Adrenal gland (tissue), 9 donors: ENCODE measurements at regions not wholly inside any gene's neighbourhood (a gene's known extent, or its start where the extent isn't known, plus 50 kb on each side); places are given as distances from the start of the nearest gene placed in this dataset.

Experiments
- DNase-seq, 7 donors: peaks; one replicate each; pipeline ENCODE4 v3.0.0-alpha.2; 2019 to 2020
- H3K27ac ChIP-seq, 5 donors: fragments of 200-600 bp; sonication (generic) in 4 of 5; 1 replicate in 3 of 5; 2 replicates in 2 of 5; pipeline versions ENCODE4 v1.5.1 to v1.8.0; 2016 to 2020; ENCODE audit warnings: mild to moderate bottlenecking in 1 of 5
- H3K27me3 ChIP-seq: fragments of 200-600 bp; 2 replicates; pipeline ENCODE4 v1.8.0; 2021
- H3K36me3 ChIP-seq, 2 donors: fragments of 200-600 bp; replicated peaks in 1 of 2; 1 replicate in 1 of 2; 2 replicates in 1 of 2; pipeline versions ENCODE4 v1.5.1 to v1.8.0; 2018 to 2022
- H3K4me1 ChIP-seq, 2 donors: fragments of 200-600 bp; replicated peaks in 1 of 2; 1 replicate in 1 of 2; 2 replicates in 1 of 2; pipeline versions ENCODE4 v1.5.1 to v1.8.0; 2018 to 2021
- H3K4me3 ChIP-seq, 4 donors: fragments of 200-600 bp; sonication (generic) in 3 of 4; one replicate each; pipeline ENCODE4 v1.5.1; 2016 to 2018
- H3K9me3 ChIP-seq, 3 donors: fragments of 200-600 bp; sonication (generic) in 1 of 3; replicated peaks in 1 of 3; 1 replicate in 2 of 3; 2 replicates in 1 of 3; pipeline versions ENCODE4 v1.5.1 to v1.8.0; 2016 to 2021
- POLR2A ChIP-seq, 2 donors: fragments of 450-650 bp; IDR thresholded peaks; one replicate each; pipeline ENCODE4 v1.6.1; 2017; ENCODE audit warnings: antibody characterized with exemption in 2 of 2, mild to moderate bottlenecking in 2 of 2, moderate library complexity in 1 of 2
- WGBS, 4 donors: extraction: QIAGEN DNeasy Blood & Tissue Kit in 2 of 4; methylation state at CpG; one replicate each; pipeline versions ENCODE4 v1.1.5 to v1.1.7; 2013 to 2017; 5-methylcytosine and 5-hydroxymethylcytosine counted together
- intact Hi-C, 2 donors: fragments of 100-400 bp; cut with DNase I; formaldehyde crosslinking; loops; one replicate each; pipeline versions ENCODE4 v1.14.1 to v1.15.0; 2022 to 2023
- TF ChIP-seq, protein P1 (sequence below), 6 experiments: fragments of 450-650 bp in 4 of 6; fragments of 200-600 bp in 2 of 6; sonication (generic) in 1 of 6; IDR thresholded peaks; 1 replicate in 5 of 6; 2 replicates in 1 of 6; pipeline versions ENCODE4 v1.5.1 to v1.8.0; 2016 to 2021; ENCODE audit warnings: antibody characterized with exemption in 6 of 6, mild to moderate bottlenecking in 2 of 6, moderate library complexity in 1 of 6
- donor health status: healthy with polysubstance abuse.
- donor health status: Bipolar disorder and iron deficiency.
- donor health status: DM: yes; HTN: yes; CAD: no.
- donor health status: DM: no; HTN: no; CAD: no.
- donor health status: DM: no; HTN: no; CAD: no.

DNA sequence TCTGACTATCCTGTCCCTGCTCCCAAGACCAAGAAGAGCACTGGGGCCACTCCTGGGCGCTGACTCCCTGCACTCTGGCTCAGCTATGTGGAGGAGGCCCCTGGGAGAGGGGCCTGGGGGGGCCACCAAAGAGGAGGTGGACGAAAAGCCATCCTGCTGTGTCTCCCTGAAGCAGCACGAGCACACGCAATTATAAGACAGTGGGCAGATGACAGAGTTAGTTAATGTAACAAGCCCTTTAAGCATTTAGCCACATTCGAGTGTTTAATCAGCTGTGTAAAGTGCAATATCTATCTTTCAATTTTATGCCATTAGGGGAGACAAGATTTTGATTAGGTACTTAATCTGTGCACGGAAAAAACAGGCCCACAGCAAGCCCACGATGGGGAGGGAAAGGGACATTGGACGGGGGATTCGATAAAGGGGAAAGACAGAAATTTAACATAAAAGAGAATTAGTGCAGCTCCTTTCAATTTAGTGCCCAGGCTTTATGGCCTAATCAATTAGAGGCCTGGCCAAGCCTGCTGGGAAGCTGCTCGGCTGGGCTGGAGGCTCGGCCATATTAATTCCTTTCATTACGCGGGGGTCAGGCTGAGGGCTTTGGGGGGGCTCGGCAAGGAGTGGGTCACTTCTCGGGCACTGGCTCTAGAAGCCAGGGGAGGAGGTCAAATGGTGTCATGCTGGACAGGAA is 286.2 kb downstream of the DHX35 start:
- no peak for TF ChIP-seq POLR2A (IDR thresholded peaks at IDR 0.05)
- Histone ChIP-seq H3K4me1 (no peaks in the 10 kb centered on the region), H3K27me3 (no peaks in the 10 kb centered on the region), H3K27ac (no peak overlapping the region), H3K9me3 (no peaks in the 10 kb centered on the region), H3K4me3 (no peak overlapping the region), H3K36me3 (no peaks in the 10 kb centered on the region)
- DNase-seq: no peak
- intact Hi-C loops: no loop called here
- WGBS, 4 donors: 80 to 85% (median 82%) methylated on average over 12 to 15 of the region's 15 CpGs

DNA sequence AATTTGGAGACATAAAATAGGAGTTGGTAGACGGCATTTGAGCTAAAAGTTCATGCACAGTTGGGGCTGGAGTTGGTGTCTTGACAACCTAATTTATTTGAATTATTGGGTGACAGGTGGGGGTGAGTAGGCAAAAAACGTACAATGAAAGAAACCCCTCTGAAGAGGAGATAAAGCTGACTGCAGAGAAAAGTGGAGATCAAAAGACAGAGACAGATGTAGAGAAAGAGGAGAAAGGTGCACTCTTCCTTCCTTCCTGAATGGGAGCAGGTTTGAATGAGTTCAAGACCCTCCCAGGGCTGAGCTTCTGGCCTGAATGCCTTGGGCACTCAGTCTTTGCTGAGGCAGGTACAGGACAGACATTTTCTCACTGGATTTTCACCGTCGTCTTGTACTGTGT is 284.3 kb downstream of the DHX35 start:
- Histone ChIP-seq H3K4me3 (no peak overlapping the region), H3K27ac (no peak overlapping the region), H3K9me3 (peaks cover 0 to 7% (median 0%) of the 10 kb centered on the region in 3 donors), H3K27me3 (no peaks in the 10 kb centered on the region), H3K36me3 (no peaks in the 10 kb centered on the region), H3K4me1 (no peaks in the 10 kb centered on the region)
- intact Hi-C loops: no loop called here
- DNase-seq: no peak
- 70 to 81% (median 79%) methylated on average over 4 of the region's 4 CpGs for WGBS, 4 donors
- TF ChIP-seq, protein P1, sequence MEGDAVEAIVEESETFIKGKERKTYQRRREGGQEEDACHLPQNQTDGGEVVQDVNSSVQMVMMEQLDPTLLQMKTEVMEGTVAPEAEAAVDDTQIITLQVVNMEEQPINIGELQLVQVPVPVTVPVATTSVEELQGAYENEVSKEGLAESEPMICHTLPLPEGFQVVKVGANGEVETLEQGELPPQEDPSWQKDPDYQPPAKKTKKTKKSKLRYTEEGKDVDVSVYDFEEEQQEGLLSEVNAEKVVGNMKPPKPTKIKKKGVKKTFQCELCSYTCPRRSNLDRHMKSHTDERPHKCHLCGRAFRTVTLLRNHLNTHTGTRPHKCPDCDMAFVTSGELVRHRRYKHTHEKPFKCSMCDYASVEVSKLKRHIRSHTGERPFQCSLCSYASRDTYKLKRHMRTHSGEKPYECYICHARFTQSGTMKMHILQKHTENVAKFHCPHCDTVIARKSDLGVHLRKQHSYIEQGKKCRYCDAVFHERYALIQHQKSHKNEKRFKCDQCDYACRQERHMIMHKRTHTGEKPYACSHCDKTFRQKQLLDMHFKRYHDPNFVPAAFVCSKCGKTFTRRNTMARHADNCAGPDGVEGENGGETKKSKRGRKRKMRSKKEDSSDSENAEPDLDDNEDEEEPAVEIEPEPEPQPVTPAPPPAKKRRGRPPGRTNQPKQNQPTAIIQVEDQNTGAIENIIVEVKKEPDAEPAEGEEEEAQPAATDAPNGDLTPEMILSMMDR (IDR thresholded peaks at IDR 0.05): no peak
- TF ChIP-seq POLR2A (IDR thresholded peaks at IDR 0.05): no peak

DNA sequence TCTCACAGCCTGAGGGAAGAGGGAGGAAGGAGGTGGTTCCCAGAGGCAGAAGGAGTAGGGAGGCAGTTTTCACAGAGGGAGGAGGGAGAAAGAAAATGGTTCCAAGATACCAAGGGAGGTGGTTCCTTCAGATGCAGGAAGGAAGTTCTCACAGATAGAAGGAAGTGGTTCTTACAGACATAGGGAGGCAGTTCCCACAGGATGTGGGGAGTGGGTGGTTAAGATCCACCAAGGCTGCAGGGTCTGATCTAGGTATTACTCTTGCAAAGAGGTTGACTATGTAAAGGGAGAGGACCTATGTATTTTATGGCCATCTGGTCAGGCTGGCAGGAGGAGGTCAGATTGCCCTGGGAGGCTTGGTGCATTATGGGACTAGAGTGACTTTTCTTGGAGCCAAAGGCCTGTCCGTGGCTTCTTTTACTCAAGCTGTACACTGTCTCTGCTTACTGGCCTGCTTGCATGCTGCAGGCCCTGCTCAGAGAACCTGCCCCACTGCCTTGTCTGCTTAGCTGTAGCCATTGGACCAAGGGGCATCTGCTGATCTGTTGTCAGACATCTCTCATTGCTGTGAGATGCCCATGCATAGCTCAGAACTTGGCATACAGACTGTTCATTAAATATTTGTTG is 283.7 kb downstream of the DHX35 start:
- H3K9me3 ChIP-seq: peaks cover 0 to 7% (median 0%) of the 10 kb centered on the region in 3 donors
- H3K4me3 ChIP-seq: no peak overlapping the region
- DNase-seq: no peak
- WGBS, 4 donors: 68 to 88% (median 75%) methylated on average over 1 of the region's 1 CpG; no CpG with 5 or more reads in 1 of the 4 donors
- H3K27ac ChIP-seq: no peak overlapping the region
- no peak for TF ChIP-seq POLR2A (IDR thresholded peaks at IDR 0.05)
- TF ChIP-seq, protein P1 (IDR thresholded peaks at IDR 0.05): no peak
- H3K4me1 ChIP-seq: no peaks in the 10 kb centered on the region
- H3K36me3 ChIP-seq: no peaks in the 10 kb centered on the region
- intact Hi-C loops: no loop called here
- H3K27me3 ChIP-seq: no peaks in the 10 kb centered on the region

DNA sequence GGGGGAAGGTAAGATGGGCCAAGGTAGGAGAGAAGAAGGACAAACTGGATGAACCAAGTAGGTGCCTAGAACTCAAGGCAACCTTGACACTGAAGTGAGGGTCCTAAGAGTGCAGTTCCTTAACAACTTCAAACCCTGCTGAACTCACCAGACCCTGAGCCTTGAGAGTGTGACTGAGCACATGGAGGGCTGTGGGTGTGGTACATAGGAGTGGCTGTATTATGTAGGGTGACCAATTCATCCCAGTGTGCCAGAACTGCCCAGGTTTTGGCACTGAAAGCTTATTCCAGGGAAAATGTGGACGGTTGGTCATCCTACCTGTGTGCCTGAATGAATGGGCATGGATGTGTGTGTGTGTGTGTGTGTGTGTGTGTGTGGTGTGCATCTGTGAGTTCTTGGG is 281.8 kb downstream of the DHX35 start:
- Histone ChIP-seq H3K27me3 (no peaks in the 10 kb centered on the region), H3K4me1 (no peaks in the 10 kb centered on the region), H3K4me3 (no peak overlapping the region), H3K9me3 (peaks cover 0 to 7% (median 0%) of the 10 kb centered on the region in 3 donors), H3K36me3 (no peaks in the 10 kb centered on the region), H3K27ac (no peak overlapping the region)
- WGBS, 4 donors: 75 to 91% (median 86%) methylated on average over 1 of the region's 1 CpG
- DNase-seq: no peak
- TF ChIP-seq, protein P1 (IDR thresholded peaks at IDR 0.05): no peak
- no peak for TF ChIP-seq POLR2A (IDR thresholded peaks at IDR 0.05)
- intact Hi-C loops: no loop called here

DNA sequence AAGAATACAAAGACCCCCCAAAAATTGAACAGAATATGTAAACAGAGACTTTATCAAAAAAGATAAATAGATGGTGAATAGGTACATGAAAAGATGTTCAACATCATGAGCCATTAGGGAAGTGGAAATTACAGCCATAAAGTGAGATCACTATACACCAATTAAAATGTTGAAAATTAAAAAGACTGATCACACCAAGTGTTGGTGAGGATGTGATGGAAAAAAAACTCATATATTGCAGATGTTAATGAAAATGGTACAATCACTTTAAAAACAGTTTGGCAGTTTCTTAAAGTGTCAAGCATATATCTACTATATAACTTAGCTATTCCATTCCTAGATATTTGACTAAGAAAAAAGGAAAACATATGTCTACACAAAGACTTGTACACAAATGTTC is 280.5 kb downstream of the DHX35 start:
- DNase-seq: no peak
- Histone ChIP-seq H3K4me3 (no peak overlapping the region), H3K36me3 (no peaks in the 10 kb centered on the region), H3K4me1 (no peaks in the 10 kb centered on the region), H3K9me3 (peaks cover 0 to 7% (median 0%) of the 10 kb centered on the region in 3 donors), H3K27ac (no peak overlapping the region), H3K27me3 (no peaks in the 10 kb centered on the region)
- TF ChIP-seq, protein P1 (IDR thresholded peaks at IDR 0.05): no peak
- TF ChIP-seq POLR2A (IDR thresholded peaks at IDR 0.05): no peak
- intact Hi-C loops: no loop called here
